GM23248 (cell line): ENCODE measurements at regions not wholly inside any gene's neighbourhood (a gene's known extent, or its start where the extent isn't known, plus 50 kb on each side); places are given as distances from the start of the nearest gene placed in this dataset.
A peak's percentile ranks its signal among the peaks of the same experiment; 100 is the strongest.
"Not testable (repeated sequence)": the region's sequence is repeated elsewhere in the genome, so short reads cannot be mapped to it uniquely, and the experiment has no call there.

Experiments used
- DNase-seq: peaks from one replicate; pipeline ENCODE4 v3.0.0-alpha.2; 2015
- H2AFZ ChIP-seq: fragments of 200-600 bp; sonication (generic); 2 replicates; pipeline ENCODE4 v1.6.1; 2016; ENCODE audit warnings: antibody characterized with exemption
- H3F3A ChIP-seq: fragments of 200-600 bp; sonication (generic); 2 replicates; pipeline ENCODE4 v1.6.1; 2016; ENCODE audit warnings: mild to moderate bottlenecking, antibody characterized with exemption, mixed run types; ENCODE audit not compliant: insufficient read depth
- H3K27ac ChIP-seq: fragments of 200-600 bp; sonication (generic); 2 replicates; pipeline ENCODE4 v1.5.1; 2016; ENCODE audit warnings: mild to moderate bottlenecking
- H3K27me3 ChIP-seq: fragments of 200-600 bp; sonication (generic); replicated peaks from 2 replicates; pipeline ENCODE4 v1.6.1; 2016; ENCODE audit warnings: mild to moderate bottlenecking; ENCODE audit not compliant: insufficient read depth
- H3K36me3 ChIP-seq: fragments of 200-600 bp; sonication (generic); 2 replicates; pipeline ENCODE4 v1.6.1; 2016; ENCODE audit warnings: low read depth, mild to moderate bottlenecking
- H3K4me1 ChIP-seq: fragments of 200-600 bp; sonication (generic); 2 replicates; pipeline ENCODE4 v1.6.1; 2016; ENCODE audit warnings: mild to moderate bottlenecking; ENCODE audit not compliant: insufficient read depth
- H3K4me2 ChIP-seq: fragments of 200-600 bp; sonication (generic); one replicate; pipeline ENCODE4 v1.6.1; 2016; ENCODE audit warnings: mild to moderate bottlenecking; ENCODE audit not compliant: unreplicated experiment
- H3K4me3 ChIP-seq: fragments of 200-600 bp; sonication (generic); 2 replicates; pipeline ENCODE4 v1.5.1; 2016; ENCODE audit warnings: mild to moderate bottlenecking
- H3K79me2 ChIP-seq: fragments of 200-600 bp; sonication (generic); 2 replicates; pipeline ENCODE4 v1.6.1; 2016; ENCODE audit warnings: mild to moderate bottlenecking; ENCODE audit not compliant: insufficient read depth
- H3K9ac ChIP-seq: fragments of 200-600 bp; sonication (generic); 2 replicates; pipeline ENCODE4 v1.6.1; 2016; ENCODE audit warnings: mild to moderate bottlenecking
- H3K9me2 ChIP-seq: fragments of 200-600 bp; sonication (generic); 2 replicates; pipeline ENCODE4 v1.6.1; 2016; ENCODE audit warnings: mixed run types, mild to moderate bottlenecking, moderate library complexity; ENCODE audit not compliant: insufficient read depth
- H3K9me3 ChIP-seq: fragments of 200-600 bp; sonication (generic); one replicate; pipeline ENCODE4 v1.6.1; 2017; ENCODE audit warnings: low read depth
- H4K20me1 ChIP-seq: fragments of 200-600 bp; sonication (generic); 2 replicates; pipeline ENCODE4 v1.6.0; 2016; ENCODE audit not compliant: insufficient read depth
- EZH2 ChIP-seq: fragments of 200-600 bp; sonication (generic); IDR thresholded peaks from 2 replicates; pipeline ENCODE4 v1.6.1; 2018; ENCODE audit warnings: antibody characterized with exemption, mild to moderate bottlenecking; ENCODE audit not compliant: insufficient read depth, poor library complexity, severe bottlenecking
- EZH2phosphoT487 ChIP-seq: fragments of 200-600 bp; sonication (generic); IDR thresholded peaks from 2 replicates; pipeline ENCODE4 v1.6.1; 2018; ENCODE audit warnings: antibody characterized with exemption, moderate library complexity, mild to moderate bottlenecking, low read depth; ENCODE audit not compliant: insufficient read depth
- WGBS, 2 experiments: methylation state at CpG; one replicate each; pipeline ENCODE4 v1.1.6; 2015 to 2017; ENCODE audit warnings: low lambda C conversion rate in 2 of 2, low coverage in 1 of 2; ENCODE audit errors: missing lambda C conversion rate in 2 of 2; 5-methylcytosine and 5-hydroxymethylcytosine counted together
- in situ Hi-C: fragments of 300-500 bp; cut with MboI; formaldehyde crosslinking; loops from 2 replicates; pipeline ENCODE4 v1.15.0; 2020

- H3K9me3 ChIP-seq, result no peaks in the 10 kb centered on the region
- no peaks in the 10 kb centered on the region for H3K36me3 ChIP-seq
- in situ Hi-C loops, result no loop called here
- peak overlapping the region; percentile 87 for H3K27ac ChIP-seq
- peaks cover 26% of the 10 kb centered on the region for H3F3A ChIP-seq
- no peaks in the 10 kb centered on the region for H3K27me3 ChIP-seq
- no peaks in the 10 kb centered on the region for H4K20me1 ChIP-seq
- peak; percentile 94 for DNase-seq
- peak overlapping the region; percentile 64 for H3K9ac ChIP-seq
- 0 to 3% methylated on average over 7 of the region's 7 CpGs for WGBS, 2 experiments
- peak overlapping the region; percentile 34; the same call in 1 of the 2 replicates for H2AFZ ChIP-seq
- TF ChIP-seq EZH2, result no peak
- peak; percentile 89 for TF ChIP-seq EZH2phosphoT487
- peak overlapping the region; percentile 68 for H3K4me2 ChIP-seq
- no peaks in the 10 kb centered on the region for H3K79me2 ChIP-seq
- no peaks in the 10 kb centered on the region for H3K9me2 ChIP-seq
- peak overlapping the region; percentile 1; the same call in 1 of the 2 replicates for H3K4me3 ChIP-seq
- peaks cover 37% of the 10 kb centered on the region for H3K4me1 ChIP-seq
These were observed 559.5 kb upstream of the KLF4 start for GRCh38 chr9:108049026-108049607.

- H3K36me3 ChIP-seq, result no peaks in the 10 kb centered on the region
- H3K9ac ChIP-seq, result peak overlapping the region; percentile 64
- no peaks in the 10 kb centered on the region for H3K27me3 ChIP-seq
- no peaks in the 10 kb centered on the region for H4K20me1 ChIP-seq
- no peaks in the 10 kb centered on the region for H3K79me2 ChIP-seq
- in situ Hi-C loops, result no loop called here
- peaks cover 31% of the 10 kb centered on the region for H3K4me1 ChIP-seq
- H3F3A ChIP-seq, result peaks cover 23% of the 10 kb centered on the region
- peak overlapping the region; percentile 34 for H2AFZ ChIP-seq
- H3K9me3 ChIP-seq, result peaks cover under 1% of the 10 kb centered on the region
- DNase-seq, result peak; percentile 15
- TF ChIP-seq EZH2phosphoT487, result no peak
- no peak for TF ChIP-seq EZH2
- H3K9me2 ChIP-seq, result no peaks in the 10 kb centered on the region
- H3K4me3 ChIP-seq, result no peak overlapping the region
- peak overlapping the region; percentile 45 for H3K4me2 ChIP-seq
- peak overlapping the region; percentile 87 for H3K27ac ChIP-seq
These were observed 558.9 kb upstream of the KLF4 start for GRCh38 chr9:108048406-108049025.

GRCh38 chr9:108047777-108048176 lies 558.2 kb upstream of the KLF4 start:
- H3K9ac ChIP-seq, H3K36me3 ChIP-seq, H3K9me3 ChIP-seq, H3K79me2 ChIP-seq, H2AFZ ChIP-seq, H3K4me3 ChIP-seq, H4K20me1 ChIP-seq, in situ Hi-C loops, H3K4me2 ChIP-seq, DNase-seq, H3K27me3 ChIP-seq, H3K27ac ChIP-seq, H3K9me2 ChIP-seq: not testable (repeated sequence)
- peaks cover 23% of the 10 kb centered on the region for H3F3A ChIP-seq
- peaks cover 24% of the 10 kb centered on the region for H3K4me1 ChIP-seq
- WGBS, 2 experiments, result 92 to 100% methylated on average over 1 of the region's 1 CpG

- H3K27ac ChIP-seq, result no peak overlapping the region
- H3K36me3 ChIP-seq, result no peaks in the 10 kb centered on the region
- WGBS, 2 experiments, result 90 to 92% methylated on average over 5 of the region's 5 CpGs
- H3F3A ChIP-seq, result peaks cover 23% of the 10 kb centered on the region
- in situ Hi-C loops, result no loop called here
- no peak overlapping the region for H3K4me2 ChIP-seq
- no peaks in the 10 kb centered on the region for H4K20me1 ChIP-seq
- H3K79me2 ChIP-seq, result no peaks in the 10 kb centered on the region
- no peak overlapping the region for H3K9ac ChIP-seq
- DNase-seq, result no peak
- H3K9me2 ChIP-seq, result no peaks in the 10 kb centered on the region
- H3K27me3 ChIP-seq, result no peaks in the 10 kb centered on the region
- TF ChIP-seq EZH2, result no peak
- TF ChIP-seq EZH2phosphoT487, result no peak
- peaks cover 24% of the 10 kb centered on the region for H3K4me1 ChIP-seq
- H3K4me3 ChIP-seq, result no peak overlapping the region
- H3K9me3 ChIP-seq, result peaks cover 3% of the 10 kb centered on the region
- no peak overlapping the region for H2AFZ ChIP-seq
These were observed 557.7 kb upstream of the KLF4 start for GRCh38 chr9:108047264-108047663.
